SK-N-SH (cell line): ENCODE measurements at regions not wholly inside any gene's neighbourhood (a gene's known extent, or its start where the extent isn't known, plus 50 kb on each side); places are given as distances from the start of the nearest gene placed in this dataset.

Experiments
- CHD2 ChIP-seq: fragments of 150-350 bp; IDR thresholded peaks from 2 replicates; pipeline ENCODE4 v1.6.1; 2018; ENCODE audit warnings: low read length; ENCODE audit not compliant: partially characterized antibody
- EP300 ChIP-seq, 2 experiments: IDR thresholded peaks; 2 replicates each; pipeline versions ENCODE4 v1.4.0 to v1.6.1; 2012; ENCODE audit warnings: borderline replicate concordance in 1 of 2, low read depth in 1 of 2, low read length in 1 of 2
- FOXM1 ChIP-seq: IDR thresholded peaks from 2 replicates; pipeline ENCODE4 v1.4.0; 2012; ENCODE audit warnings: low read depth, mild to moderate bottlenecking
- NRF1 ChIP-seq: IDR thresholded peaks from 2 replicates; pipeline ENCODE4 v1.6.1; 2012; ENCODE audit warnings: low read depth, mild to moderate bottlenecking, low read length
- TF ChIP-seq, protein P1 (sequence below): IDR thresholded peaks from 2 replicates; pipeline ENCODE4 v1.6.1; 2012; ENCODE audit warnings: mild to moderate bottlenecking, low read depth, low read length, moderate library complexity
- TF ChIP-seq, protein P2 (sequence below): fragments of 200-600 bp; sonication (generic); IDR thresholded peaks from 2 replicates; pipeline ENCODE4 v1.6.1; 2017; ENCODE audit warnings: antibody characterized with exemption, mild to moderate bottlenecking, moderate library complexity

DNA sequence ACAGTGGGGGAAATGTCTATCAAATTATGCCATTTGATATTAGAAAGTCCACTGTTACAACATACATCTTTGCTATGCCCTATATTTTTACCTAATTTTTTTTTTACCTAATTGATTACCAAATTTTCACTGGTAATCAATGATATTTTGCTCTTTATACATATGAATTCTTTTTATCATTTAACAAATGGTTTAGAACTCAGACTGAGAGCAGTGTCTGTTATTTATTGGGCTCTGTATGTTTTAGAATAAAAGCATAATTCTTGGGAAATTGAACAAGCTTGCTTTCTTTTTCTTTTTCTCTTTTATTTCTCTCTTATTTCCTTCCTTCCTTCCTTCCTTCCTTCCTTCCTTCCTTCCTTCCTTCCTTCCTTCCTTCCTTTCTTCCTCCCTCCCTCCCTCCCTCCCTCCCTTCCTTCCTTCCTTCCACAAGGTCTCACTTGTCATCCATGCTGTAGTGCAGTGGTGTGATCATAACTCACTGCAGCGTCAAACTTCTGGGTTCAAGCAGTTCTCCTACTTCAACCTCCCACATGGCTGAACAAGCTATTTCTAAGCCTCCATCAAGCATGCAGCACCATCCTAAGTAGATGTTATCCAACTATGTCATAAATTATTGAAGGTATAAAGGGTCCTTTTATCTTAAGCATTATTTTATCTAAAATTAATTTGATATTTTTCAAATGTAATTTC lies 911.7 kb upstream of the CITED2 start:
- TF ChIP-seq NRF1 (no peak), EP300 (IDR thresholded peaks at IDR 0.05; ENCODE audit: borderline replicate concordance in 1 of 2, low read depth in 1 of 2, low read length in 1 of 2) (no peak), CHD2 (no peak), FOXM1 (no peak)
- TF ChIP-seq, protein P1, sequence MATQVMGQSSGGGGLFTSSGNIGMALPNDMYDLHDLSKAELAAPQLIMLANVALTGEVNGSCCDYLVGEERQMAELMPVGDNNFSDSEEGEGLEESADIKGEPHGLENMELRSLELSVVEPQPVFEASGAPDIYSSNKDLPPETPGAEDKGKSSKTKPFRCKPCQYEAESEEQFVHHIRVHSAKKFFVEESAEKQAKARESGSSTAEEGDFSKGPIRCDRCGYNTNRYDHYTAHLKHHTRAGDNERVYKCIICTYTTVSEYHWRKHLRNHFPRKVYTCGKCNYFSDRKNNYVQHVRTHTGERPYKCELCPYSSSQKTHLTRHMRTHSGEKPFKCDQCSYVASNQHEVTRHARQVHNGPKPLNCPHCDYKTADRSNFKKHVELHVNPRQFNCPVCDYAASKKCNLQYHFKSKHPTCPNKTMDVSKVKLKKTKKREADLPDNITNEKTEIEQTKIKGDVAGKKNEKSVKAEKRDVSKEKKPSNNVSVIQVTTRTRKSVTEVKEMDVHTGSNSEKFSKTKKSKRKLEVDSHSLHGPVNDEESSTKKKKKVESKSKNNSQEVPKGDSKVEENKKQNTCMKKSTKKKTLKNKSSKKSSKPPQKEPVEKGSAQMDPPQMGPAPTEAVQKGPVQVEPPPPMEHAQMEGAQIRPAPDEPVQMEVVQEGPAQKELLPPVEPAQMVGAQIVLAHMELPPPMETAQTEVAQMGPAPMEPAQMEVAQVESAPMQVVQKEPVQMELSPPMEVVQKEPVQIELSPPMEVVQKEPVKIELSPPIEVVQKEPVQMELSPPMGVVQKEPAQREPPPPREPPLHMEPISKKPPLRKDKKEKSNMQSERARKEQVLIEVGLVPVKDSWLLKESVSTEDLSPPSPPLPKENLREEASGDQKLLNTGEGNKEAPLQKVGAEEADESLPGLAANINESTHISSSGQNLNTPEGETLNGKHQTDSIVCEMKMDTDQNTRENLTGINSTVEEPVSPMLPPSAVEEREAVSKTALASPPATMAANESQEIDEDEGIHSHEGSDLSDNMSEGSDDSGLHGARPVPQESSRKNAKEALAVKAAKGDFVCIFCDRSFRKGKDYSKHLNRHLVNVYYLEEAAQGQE = no peak
- TF ChIP-seq, protein P2, sequence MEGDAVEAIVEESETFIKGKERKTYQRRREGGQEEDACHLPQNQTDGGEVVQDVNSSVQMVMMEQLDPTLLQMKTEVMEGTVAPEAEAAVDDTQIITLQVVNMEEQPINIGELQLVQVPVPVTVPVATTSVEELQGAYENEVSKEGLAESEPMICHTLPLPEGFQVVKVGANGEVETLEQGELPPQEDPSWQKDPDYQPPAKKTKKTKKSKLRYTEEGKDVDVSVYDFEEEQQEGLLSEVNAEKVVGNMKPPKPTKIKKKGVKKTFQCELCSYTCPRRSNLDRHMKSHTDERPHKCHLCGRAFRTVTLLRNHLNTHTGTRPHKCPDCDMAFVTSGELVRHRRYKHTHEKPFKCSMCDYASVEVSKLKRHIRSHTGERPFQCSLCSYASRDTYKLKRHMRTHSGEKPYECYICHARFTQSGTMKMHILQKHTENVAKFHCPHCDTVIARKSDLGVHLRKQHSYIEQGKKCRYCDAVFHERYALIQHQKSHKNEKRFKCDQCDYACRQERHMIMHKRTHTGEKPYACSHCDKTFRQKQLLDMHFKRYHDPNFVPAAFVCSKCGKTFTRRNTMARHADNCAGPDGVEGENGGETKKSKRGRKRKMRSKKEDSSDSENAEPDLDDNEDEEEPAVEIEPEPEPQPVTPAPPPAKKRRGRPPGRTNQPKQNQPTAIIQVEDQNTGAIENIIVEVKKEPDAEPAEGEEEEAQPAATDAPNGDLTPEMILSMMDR = no peak
